B cell (primary cell): ENCODE measurements at regions not wholly inside any gene's neighbourhood (a gene's known extent, or its start where the extent isn't known, plus 50 kb on each side); places are given as distances from the start of the nearest gene placed in this dataset.

ENCODE experiments used
- ATAC-seq: fragments of 200-7000 bp; cut with Tn5 transposase; one replicate; pipeline ENCODE4 v1.10.0; 2021; ENCODE audit warnings: low read depth, mild to moderate bottlenecking, moderate number of reproducible peaks, moderate library complexity
- CTCF ChIA-PET: fragments of 350-600 bp; sonication (Branson Sonifier 250); formaldehyde crosslinking; loops from one replicate; lab custom pipeline; 2021; ENCODE audit warnings: antibody characterized with exemption, inconsistent platforms; lab: Charles Lee
- POLR2A ChIA-PET: fragments of 350-600 bp; sonication (Branson Sonifier 250); formaldehyde crosslinking; loops from one replicate; lab custom pipeline; 2021; ENCODE audit warnings: antibody characterized with exemption; lab: Charles Lee
- DNase-seq: peaks from one replicate; pipeline ENCODE4 v3.0.0; 2013
- H2AFZ ChIP-seq: 2 replicates; pipeline ENCODE4 v1.6.1; 2012; ENCODE audit warnings: mild to moderate bottlenecking, low read depth, low read length; ENCODE audit not compliant: insufficient read depth, poor library complexity, severe bottlenecking
- H3K27ac ChIP-seq, 2 donors: 1 replicate in 1 of 2; 2 replicates in 1 of 2; pipeline ENCODE4 v1.5.1; 2012 to 2013; ENCODE audit warnings: low read length in 2 of 2, mild to moderate bottlenecking in 2 of 2, moderate library complexity in 1 of 2
- H3K27me3 ChIP-seq, 4 experiments: fragments of 200-600 bp in 1 of 4; sonication (generic) in 1 of 4; replicated peaks in 1 of 4; 1 replicate in 2 of 4; 2 replicates in 2 of 4; pipeline versions ENCODE4 v1.6.1 to v1.7.0; 2013 to 2016; ENCODE audit warnings: low read length in 3 of 4, mild to moderate bottlenecking in 2 of 4, mixed read lengths in 1 of 4, moderate library complexity in 1 of 4; ENCODE audit not compliant: insufficient read depth in 4 of 4, control insufficient read depth in 3 of 4; ENCODE audit errors: control extremely low read depth in 1 of 4
- H3K36me3 ChIP-seq, 2 experiments: replicated peaks in 1 of 2; 1 replicate in 1 of 2; 2 replicates in 1 of 2; pipeline versions ENCODE4 v1.6.1 to v1.7.1; 2013; ENCODE audit warnings: low read length in 1 of 2; ENCODE audit not compliant: insufficient read depth in 2 of 2, control insufficient read depth in 1 of 2; ENCODE audit errors: control extremely low read depth in 1 of 2, extremely low read depth in 1 of 2
- H3K4me1 ChIP-seq, 2 donors: fragments of 200-600 bp in 1 of 2; sonication (generic) in 1 of 2; 1 replicate in 1 of 2; 2 replicates in 1 of 2; pipeline versions ENCODE4 v1.5.1 to v1.6.1; 2013 to 2017; ENCODE audit warnings: low read length in 2 of 2; ENCODE audit not compliant: control insufficient read depth in 2 of 2, insufficient read depth in 2 of 2
- H3K4me2 ChIP-seq: replicated peaks from 2 replicates; pipeline ENCODE3; 2012; ENCODE audit warnings: mild to moderate bottlenecking, low read depth, low read length; ENCODE audit not compliant: poor library complexity, severe bottlenecking
- H3K4me3 ChIP-seq, 5 experiments: fragments of 200-600 bp in 1 of 5; sonication (generic) in 1 of 5; 1 replicate in 3 of 5; 2 replicates in 2 of 5; pipeline versions ENCODE4 v1.5.1 to v1.7.0; 2011 to 2016; ENCODE audit warnings: low read length in 4 of 5, mild to moderate bottlenecking in 4 of 5, low read depth in 2 of 5, control low read depth in 1 of 5, moderate library complexity in 1 of 5; ENCODE audit not compliant: insufficient read depth in 1 of 5; ENCODE audit errors: control extremely low read depth in 1 of 5, extremely low read depth in 1 of 5
- H3K79me2 ChIP-seq: fragments of 200-600 bp; sonication (generic); one replicate; pipeline ENCODE4 v1.6.0; 2016; ENCODE audit warnings: low read length; ENCODE audit not compliant: control insufficient read depth, insufficient read depth
- H3K9ac ChIP-seq: fragments of 200-600 bp; sonication (generic); 2 replicates; pipeline ENCODE4 v1.6.1; 2017; ENCODE audit warnings: mild to moderate bottlenecking, low read length, moderate library complexity
- H3K9me3 ChIP-seq, 3 donors: one replicate each; pipeline versions ENCODE4 v1.6.1 to v1.7.1; 2013; ENCODE audit warnings: low read length in 2 of 3; ENCODE audit not compliant: control insufficient read depth in 2 of 3, insufficient read depth in 1 of 3; ENCODE audit errors: control extremely low read depth in 1 of 3
- H4K20me1 ChIP-seq: 2 replicates; pipeline ENCODE4 v1.6.0; 2012; ENCODE audit warnings: mild to moderate bottlenecking, low read length; ENCODE audit not compliant: insufficient read depth, control insufficient read depth, poor library complexity, severe bottlenecking
- H3K27ac Mint-ChIP-seq: one replicate; pipeline ENCODE4 v1.8.0; 2021; ENCODE audit warnings: mixed read lengths
- H3K27me3 Mint-ChIP-seq: one replicate; pipeline ENCODE4 v1.8.0; 2021; ENCODE audit warnings: mixed read lengths
- H3K4me1 Mint-ChIP-seq: one replicate; pipeline ENCODE4 v1.8.0; 2021; ENCODE audit warnings: mixed read lengths
- H3K4me3 Mint-ChIP-seq: one replicate; pipeline ENCODE4 v1.8.0; 2021; ENCODE audit warnings: mixed read lengths
- H3K9me3 Mint-ChIP-seq: one replicate; pipeline ENCODE4 v1.8.0; 2022; ENCODE audit warnings: mixed read lengths; ENCODE audit not compliant: insufficient read depth
- EZH2 ChIP-seq: IDR thresholded peaks from 2 replicates; pipeline ENCODE4 v1.6.1; 2012; ENCODE audit warnings: borderline replicate concordance, low read depth, mild to moderate bottlenecking, moderate library complexity, low read length; ENCODE audit not compliant: insufficient read depth, poor library complexity, severe bottlenecking
- WGBS: methylation state at CpG from one replicate; pipeline ENCODE4 v1.1.5; 2013; ENCODE audit warnings: missing lambda C conversion rate; ENCODE audit not compliant: insufficient coverage; 5-methylcytosine and 5-hydroxymethylcytosine counted together
- intact Hi-C: fragments of 100-400 bp; cut with micrococcal nuclease; formaldehyde crosslinking; loops from one replicate; pipeline ENCODE4 v1.10.0; 2022
- TF ChIP-seq, protein P1 (sequence below): fragments of 200-600 bp; IDR thresholded peaks from one replicate; pipeline ENCODE4 v1.8.0; 2022; ENCODE audit warnings: antibody characterized with exemption, mild to moderate bottlenecking

DNA sequence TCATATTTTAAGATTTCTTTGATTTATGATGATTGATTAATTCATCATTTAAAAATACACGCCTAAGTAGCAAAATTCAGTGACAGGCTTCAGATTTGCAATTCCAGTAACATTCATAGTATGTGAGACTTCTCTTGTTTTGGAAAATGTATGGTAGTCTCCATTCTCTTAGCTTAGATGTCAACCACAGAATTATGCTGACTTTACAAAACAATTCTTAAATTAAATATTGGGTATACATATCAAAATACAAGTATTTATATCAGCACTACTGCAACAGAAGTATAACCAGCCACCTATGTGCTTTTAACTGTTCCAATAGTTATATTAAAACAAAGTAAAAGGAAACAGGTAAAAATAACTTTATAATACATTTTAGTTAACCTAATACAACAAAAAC lies 1328.6 kb upstream of the ADGRL2 start:
- Mint-ChIP-seq H3K27ac (no peak overlapping the region), H3K27me3 (no peaks in the 10 kb centered on the region), H3K9me3 (no peaks in the 10 kb centered on the region), H3K4me1 (no peaks in the 10 kb centered on the region), H3K4me3 (no peak overlapping the region)
- Histone ChIP-seq H3K79me2 (no peaks in the 10 kb centered on the region), H3K36me3 (no peaks in the 10 kb centered on the region), H3K4me2 (no peak overlapping the region), H3K4me3 (no peak overlapping the region), H3K9ac (no peak overlapping the region), H3K9me3 (no peaks in the 10 kb centered on the region), H2AFZ (no peak overlapping the region), H3K4me1 (no peaks in the 10 kb centered on the region), H4K20me1 (no peaks in the 10 kb centered on the region), H3K27me3 (no peaks in the 10 kb centered on the region), H3K27ac (no peak overlapping the region)
- DNase-seq (no peak), ATAC-seq (no peak)
- ChIA-PET POLR2A (no interaction called here), CTCF (no interaction called here)
- TF ChIP-seq EZH2: no peak
- no CpG with 5 or more reads among the region's 1 CpG for WGBS
- intact Hi-C loops: no loop called here

DNA sequence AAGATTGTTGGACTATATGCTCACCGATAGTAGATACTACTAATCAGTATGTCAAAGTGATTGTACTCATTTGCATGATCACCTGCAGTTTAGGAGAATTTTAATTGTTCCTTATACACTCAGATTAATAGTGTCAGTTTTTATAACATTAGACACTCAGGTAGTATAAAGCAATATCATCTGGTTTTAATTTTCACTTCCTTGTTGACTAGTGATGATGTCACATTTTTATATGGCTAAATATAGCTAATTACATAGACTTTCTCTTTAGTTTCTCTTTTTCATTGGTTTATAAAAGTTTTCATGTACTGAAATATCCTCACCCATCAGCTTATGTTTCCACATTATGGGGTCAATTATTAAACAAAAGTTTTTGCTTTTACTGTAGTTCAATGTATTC lies 1332.4 kb upstream of the ADGRL2 start:
- no peaks in the 10 kb centered on the region for H4K20me1 ChIP-seq
- H3K79me2 ChIP-seq: no peaks in the 10 kb centered on the region
- no peaks in the 10 kb centered on the region for H3K4me1 Mint-ChIP-seq
- H3K27me3 Mint-ChIP-seq: no peaks in the 10 kb centered on the region
- no peak overlapping the region for H3K4me3 ChIP-seq
- H3K27ac Mint-ChIP-seq: no peak overlapping the region
- ChIA-PET CTCF (interaction anchor here (0.6 kb wide), 1 partner anchor 443 kb away, joined by 6 read pairs; no protein-coding TSS in a partner anchor), POLR2A (no interaction called here)
- DNase-seq (peak; percentile 5), ATAC-seq (no peak)
- no peak overlapping the region for H3K27ac ChIP-seq
- H2AFZ ChIP-seq: no peak overlapping the region
- H3K4me2 ChIP-seq: no peak overlapping the region
- no peak overlapping the region for H3K9ac ChIP-seq
- H3K4me3 Mint-ChIP-seq: no peak overlapping the region
- no peaks in the 10 kb centered on the region for H3K4me1 ChIP-seq
- no peaks in the 10 kb centered on the region for H3K9me3 Mint-ChIP-seq
- H3K9me3 ChIP-seq: peaks cover 0 to 2% (median 0%) of the 10 kb centered on the region in 3 donors
- WGBS: no CpG with 5 or more reads among the region's 1 CpG
- TF ChIP-seq, protein P1, sequence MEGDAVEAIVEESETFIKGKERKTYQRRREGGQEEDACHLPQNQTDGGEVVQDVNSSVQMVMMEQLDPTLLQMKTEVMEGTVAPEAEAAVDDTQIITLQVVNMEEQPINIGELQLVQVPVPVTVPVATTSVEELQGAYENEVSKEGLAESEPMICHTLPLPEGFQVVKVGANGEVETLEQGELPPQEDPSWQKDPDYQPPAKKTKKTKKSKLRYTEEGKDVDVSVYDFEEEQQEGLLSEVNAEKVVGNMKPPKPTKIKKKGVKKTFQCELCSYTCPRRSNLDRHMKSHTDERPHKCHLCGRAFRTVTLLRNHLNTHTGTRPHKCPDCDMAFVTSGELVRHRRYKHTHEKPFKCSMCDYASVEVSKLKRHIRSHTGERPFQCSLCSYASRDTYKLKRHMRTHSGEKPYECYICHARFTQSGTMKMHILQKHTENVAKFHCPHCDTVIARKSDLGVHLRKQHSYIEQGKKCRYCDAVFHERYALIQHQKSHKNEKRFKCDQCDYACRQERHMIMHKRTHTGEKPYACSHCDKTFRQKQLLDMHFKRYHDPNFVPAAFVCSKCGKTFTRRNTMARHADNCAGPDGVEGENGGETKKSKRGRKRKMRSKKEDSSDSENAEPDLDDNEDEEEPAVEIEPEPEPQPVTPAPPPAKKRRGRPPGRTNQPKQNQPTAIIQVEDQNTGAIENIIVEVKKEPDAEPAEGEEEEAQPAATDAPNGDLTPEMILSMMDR: no peak
- no peak for TF ChIP-seq EZH2
- H3K27me3 ChIP-seq: no peaks in the 10 kb centered on the region
- intact Hi-C loops: no loop called here
- no peaks in the 10 kb centered on the region for H3K36me3 ChIP-seq
